Hematopoietic multipotent progenitor cell treated with erythropoietin and hydrocortisone succinate and interleukin-3 and kit ligand, for 15 days (in vitro differentiated cells): ENCODE measurements at regions not wholly inside any gene's neighbourhood (a gene's known extent, or its start where the extent isn't known, plus 50 kb on each side); places are given as distances from the start of the nearest gene placed in this dataset.

Source experiments
- DNase-seq: peaks from one replicate; pipeline ENCODE4 v3.0.0-alpha.2; 2015; ENCODE audit warnings: low spot score

DNA sequence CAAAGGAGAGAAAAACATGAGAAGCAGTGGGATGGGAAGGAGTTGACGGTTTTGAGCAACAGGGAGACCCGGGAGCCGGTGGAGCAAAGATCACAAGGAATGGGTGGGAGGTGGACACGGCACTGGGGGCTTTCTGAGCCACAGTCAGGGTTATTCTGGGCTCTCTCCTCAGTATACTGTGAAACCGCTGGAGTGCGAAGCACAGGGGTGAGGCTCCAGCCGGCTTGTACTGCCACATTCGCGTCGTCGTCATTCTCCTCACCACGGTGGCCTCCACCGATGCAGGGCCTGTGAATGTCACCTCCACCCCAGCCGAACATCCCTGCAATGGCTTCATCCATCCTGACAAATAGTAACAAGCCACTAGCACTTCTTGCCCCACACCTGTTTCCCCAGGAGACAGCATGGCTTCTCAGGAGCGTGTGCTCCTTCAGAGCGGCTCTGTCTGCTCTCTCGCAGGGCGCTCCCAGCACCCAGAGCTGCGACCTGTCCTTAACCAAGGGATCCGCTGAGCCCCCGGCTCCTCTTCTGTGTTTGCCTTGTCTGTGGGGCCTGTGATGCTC is 1165.3 kb downstream of the TBC1D22A start:
- no peak for DNase-seq

DNA sequence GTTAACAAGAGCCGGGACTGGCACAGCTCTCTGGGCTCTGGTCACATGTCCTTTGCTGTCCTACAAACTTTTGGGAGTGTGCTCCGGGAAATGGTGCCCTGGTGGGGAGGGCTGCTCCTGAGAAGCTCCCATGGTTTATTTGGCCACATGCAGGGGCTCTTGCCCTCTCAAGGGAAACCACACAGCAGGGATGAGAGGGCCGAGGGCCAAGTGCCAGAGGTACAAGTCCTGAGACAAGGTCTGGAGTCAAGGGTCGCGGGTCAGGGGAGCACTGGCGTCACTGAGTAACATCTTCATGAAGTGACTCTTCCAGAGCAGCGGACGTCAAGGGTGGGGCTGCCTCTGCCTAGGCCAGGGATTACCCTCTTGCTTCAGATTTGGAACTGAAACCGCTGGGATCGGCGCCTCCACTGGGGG is 1160.6 kb downstream of the TBC1D22A start:
- no peak for DNase-seq

DNA sequence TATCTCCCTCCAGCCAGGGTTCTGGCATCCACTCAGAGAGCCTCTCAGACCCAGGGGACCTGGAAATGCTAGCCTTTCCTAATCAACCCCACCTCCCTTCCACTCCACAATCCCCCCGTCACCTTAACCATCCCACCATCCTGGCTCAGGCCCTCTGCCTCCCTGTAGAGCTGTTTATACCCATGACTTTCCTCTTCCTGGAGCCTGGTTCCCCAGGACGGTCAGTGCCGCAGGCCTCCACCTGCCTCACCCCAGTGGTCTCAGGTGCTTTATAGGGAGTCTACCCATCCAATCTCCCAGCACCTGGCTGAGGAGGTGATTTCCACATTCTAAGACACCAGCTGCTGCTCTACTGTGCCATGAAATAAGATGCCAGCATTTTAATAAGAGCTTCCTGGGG is 1159.5 kb downstream of the TBC1D22A start:
- DNase-seq = no peak

DNA sequence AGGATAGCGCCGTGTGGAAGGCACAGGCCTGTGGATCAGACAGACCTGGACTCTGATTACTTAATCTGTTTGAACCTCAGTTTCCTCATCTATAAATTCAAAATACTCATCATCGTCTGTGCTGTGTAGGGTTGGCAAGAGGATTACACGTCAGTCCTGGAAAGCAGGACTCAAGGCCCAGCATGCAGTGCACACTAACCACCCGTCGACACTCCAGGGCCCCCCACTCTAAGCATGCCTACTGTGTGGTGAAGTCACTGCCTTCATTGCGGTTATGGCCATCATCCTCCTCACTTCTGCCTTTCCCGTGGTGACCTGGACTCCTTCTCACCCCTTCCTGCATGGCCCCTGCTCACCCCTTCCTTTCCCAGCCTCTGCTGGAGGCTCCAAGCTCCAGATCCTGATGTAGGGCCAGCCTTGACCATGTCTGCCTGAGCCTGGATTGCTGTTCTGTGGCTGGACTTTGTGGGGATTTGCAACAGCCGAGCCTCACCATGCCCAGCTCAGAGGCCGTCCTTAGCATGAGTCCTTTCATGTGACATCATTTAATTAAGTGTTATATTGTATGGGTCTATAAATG is 1158.0 kb downstream of the TBC1D22A start:
- no peak for DNase-seq

DNA sequence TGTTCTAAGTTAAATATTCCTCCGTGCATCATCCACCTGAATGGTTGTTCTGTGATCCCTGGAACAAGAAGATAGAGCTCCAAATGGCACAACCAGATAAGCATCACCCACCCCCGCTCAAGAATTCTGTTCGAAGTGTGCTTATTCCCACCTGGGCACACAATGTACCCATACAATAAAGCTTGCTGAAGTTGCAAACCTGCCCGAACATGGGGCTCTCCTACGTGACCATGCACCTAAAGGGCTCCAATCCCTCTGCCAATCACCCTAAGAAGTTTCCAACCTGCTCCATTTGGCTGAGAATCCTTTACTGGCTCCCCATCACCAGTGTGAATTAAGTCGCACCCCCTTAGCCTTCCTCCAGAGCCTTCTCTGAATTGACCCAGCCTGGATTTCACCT is 1157.4 kb downstream of the TBC1D22A start:
- DNase-seq = no peak

DNA sequence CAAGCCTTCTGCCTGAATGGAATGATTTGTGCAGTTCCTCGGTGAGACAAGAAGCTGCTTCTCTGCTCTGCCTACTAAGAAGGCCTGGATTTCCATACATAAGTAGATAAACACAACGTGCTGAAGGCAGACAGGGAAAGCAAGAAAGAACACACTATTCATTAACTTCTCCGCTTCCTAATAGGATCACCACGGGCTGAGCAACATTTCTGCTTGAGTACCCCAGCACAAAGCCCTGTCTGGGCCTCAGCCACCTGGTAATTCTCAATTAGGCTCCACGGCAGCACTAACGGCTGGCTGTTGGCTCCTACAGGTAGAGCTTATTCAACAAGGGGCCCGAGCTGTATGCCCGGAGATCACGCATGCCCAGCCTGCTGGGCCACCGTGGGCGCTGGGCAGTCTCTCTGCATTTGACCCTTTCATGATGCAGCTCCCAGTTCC is 1156.6 kb downstream of the TBC1D22A start:
- DNase-seq = no peak

DNA sequence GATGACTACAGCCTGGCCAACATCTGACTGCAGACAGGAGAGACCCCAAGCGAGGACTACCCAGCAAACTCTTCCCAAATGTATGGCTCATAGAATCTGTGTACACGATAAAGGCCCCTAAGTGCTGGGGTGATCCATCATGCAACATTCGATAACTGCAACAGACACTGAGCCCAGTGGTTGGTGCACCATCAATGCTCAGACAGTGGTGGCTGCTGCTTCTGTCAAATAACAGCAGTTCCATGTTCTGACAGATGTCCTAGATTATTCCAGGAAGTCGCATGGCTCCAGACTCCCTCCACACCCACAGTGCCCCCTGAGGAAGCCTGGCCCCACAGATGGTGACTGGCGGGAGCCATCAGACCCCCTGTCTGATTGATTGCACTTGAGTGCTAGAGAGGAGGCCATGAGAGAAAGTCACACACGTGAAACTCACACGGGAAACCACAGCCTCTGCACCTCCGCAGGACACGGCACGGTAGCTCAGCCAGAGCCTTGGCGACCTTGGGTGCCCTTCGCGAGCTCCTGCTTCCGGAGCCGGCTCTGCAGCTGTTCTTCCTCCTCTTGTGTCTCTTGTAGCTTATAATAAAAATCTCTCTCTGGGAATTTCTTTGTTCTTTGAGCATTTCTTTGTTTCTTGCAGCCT is 1155.9 kb downstream of the TBC1D22A start:
- no peak for DNase-seq

DNA sequence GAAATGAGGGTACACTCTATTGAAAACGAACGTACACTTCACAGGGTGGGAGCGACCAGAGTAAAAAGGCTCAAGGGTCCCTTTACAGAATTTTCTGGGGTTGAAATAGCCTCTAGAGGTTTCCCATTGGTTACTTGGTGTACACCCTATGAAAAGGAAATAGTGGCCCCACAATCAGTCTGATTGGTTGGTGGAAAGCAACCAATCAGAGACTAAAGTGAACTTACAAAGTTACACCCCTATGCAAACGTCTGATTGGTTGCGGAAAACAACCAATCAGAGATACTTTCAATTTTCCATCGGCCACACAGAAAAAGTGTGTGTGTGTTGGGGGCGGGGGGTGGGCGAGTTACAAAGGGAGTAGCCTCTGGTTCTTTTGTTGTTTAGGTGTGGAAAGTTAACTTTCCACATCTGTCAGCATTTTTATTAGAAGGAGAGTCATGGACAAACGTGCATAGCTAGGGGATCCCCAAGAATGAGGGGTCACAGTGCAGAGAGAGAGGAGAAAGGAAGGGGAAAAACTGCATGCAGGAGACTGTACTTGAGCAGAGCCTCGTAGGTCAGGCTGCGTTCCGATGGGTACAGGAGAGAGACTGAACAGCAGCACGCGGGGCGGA is 1152.1 kb downstream of the TBC1D22A start:
- no peak for DNase-seq

DNA sequence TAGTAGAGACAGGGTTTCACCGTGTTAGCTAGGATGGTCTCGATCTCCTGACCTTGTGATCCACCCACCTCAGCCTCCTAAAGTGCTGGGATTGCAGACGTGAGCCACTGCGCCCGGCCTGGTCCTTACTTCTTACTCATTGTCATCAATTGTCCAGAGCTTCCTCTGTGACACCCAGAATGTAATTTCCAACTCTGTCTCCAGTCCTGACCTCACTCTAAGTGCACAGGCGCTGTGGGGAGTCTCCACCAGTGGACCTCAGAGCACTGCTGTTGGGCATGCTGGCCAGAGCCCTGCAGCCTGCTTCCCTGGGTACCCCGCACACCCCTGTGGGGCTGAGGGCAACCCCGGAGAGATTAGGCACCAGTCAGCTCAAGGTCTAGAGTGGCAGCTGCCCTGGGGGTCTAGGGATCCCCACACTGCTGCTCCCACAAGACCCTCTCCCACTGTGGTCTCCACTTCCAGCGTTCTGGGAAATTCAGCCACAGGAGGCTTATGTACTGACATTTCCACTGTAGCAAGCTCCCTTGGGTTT is 1140.3 kb downstream of the TBC1D22A start:
- DNase-seq = no peak

DNA sequence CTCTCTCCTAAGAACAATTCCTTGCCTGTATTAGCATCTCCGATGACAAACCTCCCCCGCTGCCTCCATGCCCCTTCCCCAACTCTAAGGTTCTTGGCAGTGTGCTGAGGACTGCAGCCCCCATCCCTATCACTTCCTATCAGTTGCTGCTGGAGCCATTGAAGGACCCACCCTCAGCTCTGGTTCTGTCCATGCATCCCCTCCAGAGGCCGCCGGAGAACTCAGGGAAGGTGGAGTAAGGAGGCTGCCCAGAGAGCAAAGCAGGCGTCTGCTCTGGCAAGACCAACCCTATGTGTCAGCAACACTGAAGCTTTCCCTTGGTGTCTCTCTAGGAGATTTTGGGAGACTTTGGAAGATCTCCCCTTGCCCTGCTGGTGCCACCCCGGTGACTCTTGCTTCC is 1139.5 kb downstream of the TBC1D22A start:
- no peak for DNase-seq

DNA sequence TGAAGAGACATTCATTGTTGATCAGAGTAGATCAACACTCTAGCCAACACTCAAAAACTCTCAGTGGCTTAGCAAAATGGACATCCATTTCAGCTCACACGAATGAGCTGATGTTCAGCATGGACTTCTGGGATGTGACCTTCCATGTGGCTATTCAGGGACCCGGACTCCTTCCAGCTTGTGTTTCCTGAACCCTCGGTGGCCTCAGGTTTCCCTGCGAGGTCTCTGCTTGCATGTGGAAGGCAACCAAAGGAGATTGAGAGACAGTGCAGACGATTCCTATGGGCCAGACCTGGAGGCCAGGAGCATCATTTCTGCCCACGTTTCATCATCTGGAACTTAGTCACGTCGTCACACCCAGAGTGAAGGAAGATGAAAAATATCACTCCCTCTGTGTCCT is 1137.4 kb downstream of the TBC1D22A start:
- no peak for DNase-seq

DNA sequence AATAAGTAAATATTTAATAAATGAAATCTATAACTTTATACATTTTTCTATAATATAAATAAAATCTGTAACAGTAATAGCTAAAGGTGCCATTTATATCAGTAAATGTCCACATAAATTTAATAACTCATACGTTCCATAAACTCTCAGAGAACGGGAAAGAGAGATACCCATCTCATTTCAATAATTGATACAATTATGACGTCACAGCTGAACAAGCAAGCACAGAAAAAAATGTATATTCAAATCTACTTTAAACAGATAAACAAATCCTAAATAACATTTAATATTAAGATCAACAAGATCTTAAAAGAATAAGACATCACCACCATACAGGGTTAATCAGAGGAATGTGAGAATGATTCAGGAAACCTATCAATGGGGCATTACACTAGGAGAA is 1136.5 kb downstream of the TBC1D22A start:
- no peak for DNase-seq

DNA sequence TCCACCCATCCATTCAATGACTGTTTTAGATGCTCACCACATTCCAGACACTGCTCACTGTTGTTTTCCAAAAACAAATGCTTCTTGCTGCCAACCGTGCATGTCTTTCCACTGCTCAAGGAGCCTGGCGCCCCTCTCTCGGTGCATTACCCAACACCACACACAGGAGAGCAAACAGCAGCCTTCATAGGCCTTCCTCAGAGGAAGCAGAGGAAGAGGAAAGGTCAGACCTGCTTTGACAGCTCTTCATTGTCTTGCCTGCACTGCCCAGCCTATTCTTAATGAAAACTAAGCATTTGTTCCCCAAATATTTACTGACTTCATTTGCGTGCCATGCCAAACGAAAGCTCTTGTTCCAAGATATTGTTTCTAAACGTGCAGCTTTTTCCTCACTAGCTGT is 1129.2 kb downstream of the TBC1D22A start:
- no peak for DNase-seq

DNA sequence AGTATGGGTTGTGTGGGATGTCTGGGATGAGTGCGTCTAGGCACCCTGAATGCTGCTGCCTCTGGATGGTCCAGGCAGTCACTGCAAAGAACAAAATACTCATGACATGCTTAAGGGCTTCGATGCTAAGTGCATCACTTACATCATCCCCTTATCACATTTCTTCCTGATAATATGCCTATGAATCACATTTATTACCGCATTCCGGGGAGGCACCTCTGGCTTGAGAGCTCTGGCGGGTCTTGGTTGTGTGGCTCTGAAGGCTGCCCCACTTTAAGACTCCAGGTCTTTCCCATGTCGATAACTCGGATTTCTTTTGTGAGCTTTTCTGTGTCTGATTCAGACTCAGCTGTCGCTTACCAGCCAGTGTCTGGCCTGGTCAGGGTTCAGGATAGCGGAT is 1126.4 kb downstream of the TBC1D22A start:
- DNase-seq = no peak

DNA sequence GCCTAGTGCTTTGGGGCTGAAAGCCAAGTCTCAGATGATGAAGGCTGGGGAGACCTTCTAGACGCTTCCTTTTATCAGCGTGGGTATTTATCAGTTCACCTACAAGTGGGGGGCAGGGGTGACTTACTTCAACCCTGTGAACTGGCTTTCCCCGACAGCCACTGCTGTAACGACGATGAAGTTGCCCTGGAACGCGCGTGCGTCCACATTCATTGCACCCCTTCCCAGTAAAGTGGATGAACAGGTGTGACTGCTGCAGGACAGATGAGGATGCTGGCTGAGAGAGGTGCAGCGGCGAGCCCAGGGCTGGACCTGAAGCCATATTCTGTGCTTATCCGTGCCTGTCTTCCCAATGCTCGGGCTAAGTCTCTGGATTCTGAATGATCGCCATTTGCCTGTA is 1122.3 kb downstream of the TBC1D22A start:
- no peak for DNase-seq

DNA sequence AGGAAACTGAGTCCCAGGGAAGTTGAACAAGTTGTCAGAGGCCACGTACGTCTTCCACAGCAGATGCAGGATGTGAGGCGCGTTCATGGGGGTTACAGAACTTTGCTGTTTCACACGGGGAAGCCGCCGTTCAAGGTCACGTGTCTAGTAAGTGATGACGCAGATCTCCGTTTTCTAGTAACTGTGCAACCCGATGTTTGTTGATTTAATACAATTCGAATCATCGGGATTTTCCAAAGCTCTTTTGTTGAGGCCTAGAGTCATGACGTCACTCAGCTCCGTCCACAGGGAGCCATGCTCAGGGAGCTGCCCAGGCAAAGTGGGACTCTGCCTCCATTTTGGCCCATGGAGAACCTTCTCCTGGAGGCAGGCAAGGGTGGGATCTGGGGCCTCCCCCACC is 1121.8 kb downstream of the TBC1D22A start:
- DNase-seq = no peak

DNA sequence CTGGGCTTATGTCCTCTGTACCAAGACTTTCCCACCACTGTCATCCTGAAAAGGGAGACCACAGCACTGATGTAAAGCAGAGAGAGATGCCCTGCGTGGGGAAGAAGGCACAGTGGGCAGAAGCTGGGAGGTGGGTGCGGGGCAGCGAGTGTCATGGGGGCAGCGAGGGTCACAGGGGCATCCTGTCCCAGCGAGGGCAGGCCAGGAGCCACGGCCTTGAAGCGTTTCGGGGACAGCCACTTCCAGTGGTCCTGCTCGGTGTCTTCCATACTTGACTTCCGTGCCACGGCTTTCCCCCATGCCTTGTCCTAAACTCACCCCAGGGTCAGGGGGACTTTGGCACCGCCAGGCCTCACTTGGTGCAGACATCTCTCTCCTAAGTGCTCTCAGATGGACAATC is 1121.3 kb downstream of the TBC1D22A start:
- no peak for DNase-seq

DNA sequence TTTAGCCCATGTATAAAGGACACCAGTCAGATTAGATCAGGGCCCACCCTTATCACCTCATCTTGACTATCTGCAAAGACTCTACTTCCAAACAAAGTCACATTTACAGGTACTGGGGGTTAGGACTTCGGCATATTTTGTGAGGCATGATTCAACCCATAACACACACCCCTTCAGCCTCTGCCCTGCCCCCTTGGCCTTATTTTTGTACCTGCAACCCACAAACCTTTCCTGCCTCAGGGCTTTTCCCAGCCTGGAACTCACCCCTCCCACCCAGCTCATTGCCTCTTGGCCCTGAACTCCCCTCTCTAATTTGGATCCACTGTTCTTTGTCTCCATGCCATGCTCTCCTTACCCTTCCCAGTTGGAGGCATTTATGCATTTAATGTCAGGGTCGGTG is 1116.9 kb downstream of the TBC1D22A start:
- no peak for DNase-seq

DNA sequence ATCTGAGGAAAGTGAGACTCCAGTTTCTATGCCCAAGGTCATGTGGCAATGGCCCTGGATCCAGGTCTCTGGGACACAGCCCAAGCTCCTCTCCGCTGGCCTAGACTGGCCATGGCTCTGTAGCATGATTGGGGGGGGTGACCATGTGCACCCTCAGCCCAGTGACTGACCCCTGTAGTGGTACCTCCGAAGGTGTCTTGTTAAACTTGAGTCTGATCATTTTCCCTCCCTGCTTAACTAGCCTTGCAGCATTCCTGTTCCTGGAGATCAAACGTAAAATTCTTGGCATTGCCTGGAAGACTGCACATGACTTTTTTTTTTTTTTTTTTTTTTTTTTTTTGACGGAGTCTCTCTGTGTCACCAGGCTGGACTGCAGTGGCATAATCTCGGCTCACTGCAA is 1116.0 kb downstream of the TBC1D22A start:
- no peak for DNase-seq

DNA sequence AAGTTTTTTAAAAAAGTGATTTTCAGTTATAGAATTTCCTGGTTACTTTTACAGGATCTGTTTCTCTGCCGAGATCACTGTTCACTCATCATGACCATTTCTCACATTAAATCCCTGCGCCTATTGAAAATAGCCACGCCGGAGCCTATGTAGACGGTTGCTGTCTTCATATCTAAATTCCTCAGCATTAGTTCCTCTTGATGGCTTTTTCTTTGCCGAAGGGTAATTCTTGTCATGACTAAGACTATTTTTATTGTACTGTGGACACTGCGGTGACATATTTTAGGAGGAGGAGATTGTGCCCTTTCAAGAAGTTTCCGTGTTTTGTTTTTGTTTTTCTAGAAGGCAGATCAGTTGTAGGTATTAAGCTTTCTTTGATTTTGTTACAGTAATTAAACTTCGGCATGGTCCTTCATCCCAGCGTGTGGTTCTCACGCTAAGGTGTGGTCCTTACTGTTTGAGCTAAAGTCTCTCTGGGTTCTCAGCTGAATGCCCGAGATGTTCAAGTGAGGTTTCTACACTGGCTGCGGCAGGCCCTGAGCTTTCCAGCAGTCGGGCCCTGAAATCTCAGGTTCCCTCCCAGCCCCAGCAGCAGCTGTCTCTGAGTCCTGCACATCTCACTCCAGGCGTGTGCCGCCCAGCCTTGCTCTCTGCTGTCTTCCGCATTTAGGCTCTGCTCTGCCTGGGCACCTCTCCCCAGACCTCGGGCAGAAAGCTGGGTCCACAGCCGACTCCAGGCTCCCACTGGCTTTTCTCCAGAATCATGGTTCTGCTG is 1110.5 kb downstream of the TBC1D22A start:
- DNase-seq = no peak

DNA sequence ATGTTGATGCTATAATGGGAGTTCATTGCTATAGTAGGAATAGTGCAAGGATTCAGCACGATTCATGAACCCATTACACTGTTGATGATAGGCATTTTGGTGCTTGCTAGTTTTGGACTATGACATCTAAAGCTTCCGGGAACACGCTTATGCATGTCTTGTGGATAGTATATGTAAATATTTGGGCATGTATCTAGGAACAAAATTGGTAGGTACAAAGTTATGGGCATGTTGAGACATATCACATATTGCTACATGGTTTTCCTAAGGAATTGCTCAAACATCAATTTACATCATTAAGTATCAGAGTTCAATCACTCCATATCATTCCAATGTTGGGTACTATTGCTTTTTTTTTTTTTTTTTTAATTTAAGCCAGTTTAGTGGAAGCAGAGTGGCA is 1103.2 kb downstream of the TBC1D22A start:
- DNase-seq = no peak

DNA sequence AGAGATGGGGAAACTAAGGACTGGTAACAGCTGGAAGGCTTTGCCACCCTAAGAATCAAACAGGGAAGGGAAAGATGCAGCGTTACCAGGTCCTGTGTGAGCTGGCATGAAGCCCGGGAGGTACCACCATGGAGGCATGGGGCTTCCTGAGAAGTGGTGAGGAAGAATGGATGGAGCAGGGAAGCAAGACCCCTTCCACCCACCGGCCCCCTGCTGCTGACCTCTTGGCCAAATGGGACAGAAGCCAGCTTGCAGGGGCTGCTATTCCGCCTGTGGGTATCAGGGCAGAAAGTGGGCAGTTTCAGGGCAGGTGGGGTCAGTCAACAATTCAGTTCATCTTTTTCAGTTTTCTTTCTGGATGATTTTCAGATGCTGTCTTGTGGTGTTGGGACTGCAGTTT is 1099.9 kb downstream of the TBC1D22A start:
- no peak for DNase-seq
